GM18499 (cell line): ENCODE measurements at regions not wholly inside any gene's neighbourhood (a gene's known extent, or its start where the extent isn't known, plus 50 kb on each side); places are given as distances from the start of the nearest gene placed in this dataset.
"Not testable (repeated sequence)": the region's sequence is repeated elsewhere in the genome, so short reads cannot be mapped to it uniquely, and the experiment has no call there.

Experiments used
- ATAC-seq: cut with Tn5 transposase; IDR thresholded peaks from one replicate; pipeline ENCODE4 v1.9.1; 2021; ENCODE audit warnings: moderate number of reproducible peaks; ENCODE audit not compliant: insufficient read depth, unreplicated experiment

- no peak for ATAC-seq
These were observed 524.2 kb upstream of the CRIM1 start for GRCh38 chr2:35831385-35831784.

DNA sequence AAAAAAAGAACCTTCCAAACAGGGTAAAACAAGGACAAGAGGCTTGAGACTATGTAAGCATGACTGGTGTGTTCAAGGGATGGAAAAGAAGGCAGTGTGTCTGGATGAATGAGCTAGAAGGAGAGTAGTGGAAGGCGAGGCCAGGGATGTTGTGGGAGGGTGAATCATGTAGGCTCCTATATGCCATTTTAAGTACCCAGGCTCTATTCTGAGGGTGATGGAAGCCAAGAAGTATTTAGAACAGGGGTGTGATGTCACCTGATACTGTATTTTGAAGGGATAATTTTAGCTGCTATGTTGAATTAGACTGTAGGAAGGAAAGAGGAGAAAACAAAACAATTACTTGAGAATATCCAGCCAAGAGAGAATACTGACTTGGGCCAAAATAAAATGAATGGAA lies 524.7 kb upstream of the CRIM1 start:
- ATAC-seq: no peak

- no peak for ATAC-seq
These were observed 528.5 kb upstream of the CRIM1 start for GRCh38 chr2:35827086-35827485.

GRCh38 chr2:35822716-35823115 lies 532.9 kb upstream of the CRIM1 start:
- no peak for ATAC-seq

- ATAC-seq: no peak
These were observed 533.9 kb upstream of the CRIM1 start for GRCh38 chr2:35821675-35822074.

DNA sequence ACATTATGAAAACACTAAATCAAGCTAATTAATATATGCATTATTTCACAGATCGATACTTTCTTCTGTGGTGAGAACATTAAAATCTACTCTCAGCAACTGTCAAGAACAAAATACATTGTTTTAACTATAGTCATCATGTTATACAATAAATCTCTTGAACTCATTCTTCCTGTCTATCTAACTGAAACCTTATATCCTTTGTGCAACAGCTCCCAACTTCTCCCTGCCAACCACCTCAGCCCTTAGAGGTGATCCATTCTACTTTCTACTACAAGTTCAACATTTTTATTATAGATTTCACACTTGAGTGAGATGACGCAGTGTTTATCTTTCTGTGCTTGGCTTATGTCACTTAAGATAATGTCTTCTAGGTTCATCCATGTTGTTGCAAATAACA lies 535.2 kb upstream of the CRIM1 start:
- no peak for ATAC-seq

GRCh38 chr2:35819033-35819432 lies 536.5 kb upstream of the CRIM1 start:
- no peak for ATAC-seq

DNA sequence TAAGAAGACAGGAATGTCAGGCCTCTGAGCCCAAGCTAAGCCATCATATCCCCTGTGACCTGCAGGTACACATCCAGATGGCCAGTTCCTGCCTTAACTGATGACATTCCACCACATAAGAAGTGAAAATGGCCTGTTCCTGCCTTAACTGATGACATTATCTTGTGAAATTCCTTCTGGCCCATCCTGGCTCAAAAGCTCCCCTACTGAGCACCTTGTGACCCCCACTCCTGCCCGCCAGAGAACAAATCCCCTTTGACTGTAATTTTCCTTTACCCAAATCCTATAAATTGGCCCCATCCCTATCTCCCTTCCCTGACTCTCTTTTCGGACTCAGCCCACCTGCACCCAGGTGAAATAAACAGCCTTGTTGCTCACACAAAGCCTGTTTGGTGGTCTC lies 537.2 kb upstream of the CRIM1 start:
- not testable (repeated sequence) for ATAC-seq

- ATAC-seq: not testable (repeated sequence)
These were observed 541.0 kb upstream of the CRIM1 start for GRCh38 chr2:35814597-35814996.

DNA sequence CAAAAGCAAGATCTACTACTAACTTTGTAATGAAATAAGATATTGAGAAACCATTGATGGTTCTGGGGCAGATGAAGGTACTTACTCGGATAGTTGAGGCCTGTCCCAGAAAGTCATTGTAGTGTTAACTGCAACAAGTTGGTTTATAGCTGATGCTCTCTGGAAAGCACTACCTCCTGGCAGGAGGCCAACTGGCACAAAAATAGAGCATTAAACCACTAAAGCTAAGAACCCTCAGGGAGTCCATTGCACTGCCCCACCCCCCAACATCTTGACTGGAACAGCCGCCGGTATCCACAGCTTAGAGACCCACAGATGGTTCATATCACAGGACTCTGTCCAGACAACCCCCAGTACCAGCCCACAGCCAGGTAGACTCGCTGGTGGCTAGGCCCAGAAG lies 552.5 kb upstream of the CRIM1 start:
- no peak for ATAC-seq

DNA sequence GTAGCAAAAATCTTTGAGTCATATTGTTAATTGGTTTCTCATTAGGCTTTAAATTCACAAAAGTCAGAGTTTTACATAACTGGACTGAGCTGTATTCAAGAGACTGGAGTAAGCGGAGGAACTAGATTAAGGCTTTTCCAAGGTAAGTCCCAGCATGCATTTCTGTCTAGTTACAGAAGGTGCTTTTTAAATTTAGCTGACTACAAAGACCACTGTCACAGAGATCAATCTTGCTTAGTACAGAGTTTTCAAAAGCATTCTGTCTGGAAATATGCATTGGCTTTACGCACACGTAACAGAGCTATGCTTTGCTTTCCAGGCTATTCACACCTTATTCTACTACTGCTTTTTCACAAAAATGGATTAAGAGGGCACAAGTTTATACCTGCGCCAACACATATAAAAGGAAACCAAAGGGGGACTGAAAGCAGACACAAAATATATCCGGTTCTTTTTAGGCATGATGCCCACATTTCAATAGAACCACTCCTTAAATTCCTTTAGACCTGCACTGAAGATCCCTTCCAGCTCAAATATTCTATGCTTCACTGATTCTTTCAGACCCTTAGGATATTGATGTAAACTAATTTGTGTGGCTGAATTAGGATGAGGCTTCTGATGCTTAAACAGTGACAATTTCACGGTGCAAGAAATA lies 560.7 kb upstream of the CRIM1 start:
- ATAC-seq: no peak

GRCh38 chr2:35790292-35790691 lies 565.3 kb upstream of the CRIM1 start:
- no peak for ATAC-seq

DNA sequence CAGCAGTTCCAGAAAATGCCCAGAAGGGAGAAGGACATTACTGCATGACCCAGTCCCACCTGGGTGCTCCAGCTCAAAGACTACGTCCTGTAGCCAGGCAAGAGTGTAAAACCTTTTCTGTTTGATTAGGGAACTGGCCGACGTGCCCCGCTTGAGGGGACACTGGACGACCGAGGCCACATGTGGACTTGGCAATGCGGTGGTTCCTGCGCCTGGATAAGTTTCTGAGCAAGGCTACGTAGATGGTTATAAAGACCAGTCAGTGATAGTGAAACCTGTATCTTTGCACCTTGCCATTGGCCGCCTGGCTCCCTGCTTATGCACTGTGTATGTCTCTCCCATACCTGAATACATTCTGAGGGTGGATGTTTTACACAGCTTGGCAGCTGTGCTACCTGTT lies 567.0 kb upstream of the CRIM1 start:
- ATAC-seq: no peak

DNA sequence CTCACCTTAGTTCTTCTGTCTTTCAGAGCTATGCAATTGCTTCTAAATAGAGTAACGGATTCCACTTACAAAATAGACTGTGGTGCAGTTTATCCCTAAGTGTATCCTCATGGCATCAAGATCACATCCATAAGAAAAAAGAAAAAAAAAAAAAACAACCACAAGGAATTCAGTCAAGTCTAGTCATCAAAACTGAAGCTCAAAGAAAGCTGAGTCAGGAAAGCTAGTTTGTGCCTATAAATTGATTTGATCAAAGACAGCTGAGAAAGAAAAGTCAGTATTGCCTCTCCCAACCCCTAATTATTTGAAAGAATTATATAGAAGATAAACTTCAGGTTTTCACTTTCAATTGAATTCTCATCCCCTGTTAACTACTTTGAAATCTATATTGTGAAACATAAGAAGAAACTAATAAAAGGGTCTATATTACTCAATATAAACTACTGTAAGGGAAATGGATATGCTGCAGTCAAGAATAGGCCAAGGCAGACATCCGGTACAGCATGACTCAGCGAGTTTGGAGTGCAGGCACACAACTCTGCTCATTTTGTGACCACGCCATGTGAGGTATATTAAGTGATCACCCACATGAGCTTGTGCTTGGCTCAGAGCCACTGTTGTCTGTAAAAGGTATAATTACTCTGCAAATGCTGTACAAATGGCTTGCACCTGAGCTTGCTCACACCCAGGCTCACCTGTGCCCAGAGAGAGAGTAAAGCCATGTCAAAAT lies 568.1 kb upstream of the CRIM1 start:
- ATAC-seq: no peak

DNA sequence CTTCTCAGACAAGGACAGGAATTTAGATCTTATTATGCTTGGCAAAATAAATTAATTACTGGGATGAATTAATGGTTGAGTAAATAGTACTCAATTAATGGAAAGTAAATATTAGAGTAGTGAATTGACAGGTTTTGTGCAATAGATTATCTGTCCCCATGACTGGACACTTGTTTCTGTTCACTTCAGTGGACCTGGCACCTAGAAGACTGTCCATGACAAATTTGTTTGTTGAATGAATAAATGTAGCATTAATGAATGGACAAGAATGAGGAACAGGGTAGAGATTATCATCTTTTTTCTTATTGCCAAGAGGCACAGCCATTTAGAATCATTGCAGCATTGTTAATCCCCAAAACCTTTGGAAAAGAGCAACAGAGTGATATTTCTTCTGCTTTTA lies 570.0 kb upstream of the CRIM1 start:
- no peak for ATAC-seq

DNA sequence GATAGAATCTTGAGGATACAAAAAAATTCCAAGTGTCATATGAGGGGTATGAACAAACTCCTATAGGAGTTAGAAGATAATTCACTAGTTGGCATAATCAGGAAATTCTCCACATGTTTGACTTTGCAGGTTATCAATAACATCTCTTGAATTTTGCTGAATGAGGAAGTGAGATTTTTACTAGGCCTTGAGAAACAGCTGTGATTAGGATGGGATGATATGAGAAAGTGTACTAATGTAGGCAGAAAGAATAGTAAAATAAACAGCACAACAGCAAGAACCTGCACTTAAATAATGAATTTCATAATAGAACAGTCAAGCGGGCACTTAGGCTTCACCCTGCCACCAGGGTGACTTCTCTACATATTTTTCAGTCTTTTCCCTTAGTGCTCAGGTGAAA lies 570.8 kb upstream of the CRIM1 start:
- ATAC-seq: no peak

DNA sequence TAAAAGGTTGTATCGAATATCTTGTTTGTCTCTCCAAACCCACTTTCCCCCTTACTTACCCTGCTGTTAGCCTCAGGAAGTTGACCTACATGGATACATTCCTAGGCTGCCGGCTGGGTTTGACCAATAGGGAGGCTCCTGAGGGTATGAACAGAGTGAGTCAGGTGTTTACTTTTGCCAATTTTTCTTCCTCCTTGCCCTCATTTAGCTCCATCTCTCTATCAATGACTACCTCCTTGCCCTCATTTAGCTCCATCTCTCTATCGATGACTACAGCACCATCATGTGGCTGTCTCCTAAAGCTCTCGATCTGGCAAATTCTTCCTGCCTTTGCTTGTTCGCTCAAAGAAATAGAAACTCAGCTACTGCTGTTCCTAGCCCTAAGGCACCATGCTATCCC lies 571.9 kb upstream of the CRIM1 start:
- no peak for ATAC-seq

GRCh38 chr2:35741556-35741955 lies 614.0 kb upstream of the CRIM1 start:
- ATAC-seq: no peak

GRCh38 chr2:35731674-35732073 lies 623.9 kb upstream of the CRIM1 start:
- no peak for ATAC-seq

- ATAC-seq: no peak
These were observed 640.7 kb upstream of the CRIM1 start for GRCh38 chr2:35714883-35715282.

DNA sequence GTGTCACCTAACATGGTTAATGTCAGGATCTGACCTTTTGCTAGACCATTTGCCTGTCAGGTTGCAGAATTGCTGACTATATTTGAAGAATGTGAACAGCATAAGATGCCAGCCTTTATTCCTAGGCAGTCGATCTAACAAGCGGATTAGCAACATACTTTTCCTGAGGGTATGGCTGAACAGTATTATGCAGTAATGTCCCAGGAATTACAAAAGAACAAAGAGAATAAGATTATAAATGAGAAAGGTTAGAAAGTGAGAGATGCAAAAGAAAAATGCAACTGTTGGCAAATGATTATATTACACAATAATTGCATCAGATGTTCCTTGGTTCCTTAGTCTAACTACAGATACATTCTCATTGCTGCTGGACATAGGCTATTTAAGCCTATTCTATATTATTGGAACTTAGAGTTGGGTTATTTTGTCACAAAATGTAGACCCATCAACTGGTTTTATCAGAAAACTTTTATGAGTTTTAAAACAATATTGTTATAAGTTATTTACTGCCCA lies 647.1 kb upstream of the CRIM1 start:
- no peak for ATAC-seq

- ATAC-seq: no peak
These were observed 667.3 kb upstream of the CRIM1 start for GRCh38 chr2:35688309-35688708.
